HepG2 (cell line): ENCODE measurements at regions not wholly inside any gene's neighbourhood (a gene's known extent, or its start where the extent isn't known, plus 50 kb on each side); places are given as distances from the start of the nearest gene placed in this dataset.

ENCODE experiments used
- ATAC-seq: fragments of 200-7000 bp; cut with Tn5 transposase; 3 replicates; pipeline ENCODE4 v1.9.1; 2020; ENCODE audit warnings: mild to moderate bottlenecking, moderate library complexity
- BruUV-seq: library from RNA; stranded (reverse); fragments of 400-500 nt; replicated peaks from 2 replicates; lab custom pipeline; 2021; lab: Mats Ljungman, UMichigan
- CTCF ChIA-PET: fragments of 300-600 bp; formaldehyde crosslinking; extraction: SDS; loops from one replicate; lab custom pipeline; 2021; ENCODE audit warnings: low total read pairs, inconsistent platforms, low intra/inter-chr PET ratio; lab: Yijun Ruan, JAX
- POLR2A ChIA-PET: fragments of 350-600 bp; sonication (Branson Sonifier 250); formaldehyde crosslinking; loops from one replicate; lab custom pipeline; 2020; ENCODE audit warnings: antibody characterized with exemption, inconsistent platforms; lab: Yijun Ruan, JAX
- DNase-seq: peaks from one replicate; pipeline ENCODE4 v3.0.0-alpha.2; 2015; ENCODE audit warnings: low spot score
- FAIRE-seq: peaks from 3 replicates; lab custom pipeline; 2011; peaks lifted over from hg19 to GRCh38; lab: Jason Lieb, UNC
- H2AFZ ChIP-seq: one replicate; pipeline ENCODE4 v1.6.1; 2011; ENCODE audit warnings: low read length, inconsistent platforms
- H3K27ac ChIP-seq: fragments of 300-600 bp; 3 replicates; pipeline ENCODE4 v1.8.0; 2011; ENCODE audit warnings: mixed run types, mild to moderate bottlenecking, mixed read lengths, low read length, inconsistent platforms; ENCODE audit not compliant: insufficient read depth; ENCODE audit errors: extremely low read length
- H3K27me3 ChIP-seq, 2 experiments: fragments of 200-600 bp in 1 of 2; 2 replicates in 1 of 2; 3 replicates in 1 of 2; pipeline versions ENCODE4 v1.6.0 to v1.8.0; 2011; ENCODE audit warnings: low read length in 2 of 2, mild to moderate bottlenecking in 2 of 2, moderate library complexity in 2 of 2, inconsistent platforms in 1 of 2; ENCODE audit not compliant: insufficient read depth in 2 of 2, control insufficient read depth in 1 of 2
- H3K36me3 ChIP-seq, 2 experiments: fragments of 200-600 bp in 1 of 2; replicated peaks in 1 of 2; 2 replicates in 1 of 2; 3 replicates in 1 of 2; pipeline versions ENCODE4 v1.5.1 to v1.8.0; 2011; ENCODE audit warnings: low read length in 2 of 2, inconsistent platforms in 1 of 2; ENCODE audit not compliant: insufficient read depth in 2 of 2, control insufficient read depth in 1 of 2
- H3K4me1 ChIP-seq: 2 replicates; pipeline ENCODE4 v1.5.1; 2012; ENCODE audit warnings: low read length, inconsistent platforms; ENCODE audit not compliant: insufficient read depth
- H3K4me2 ChIP-seq: 2 replicates; pipeline ENCODE4 v1.6.0; 2011; ENCODE audit warnings: low read depth, low read length, inconsistent platforms
- H3K4me3 ChIP-seq, 3 experiments: fragments of 200-600 bp in 1 of 3; sonication (generic), shearing (Covaris generic) in 1 of 3; replicated peaks in 1 of 3; 2 replicates each; pipeline ENCODE4 v1.5.1; 2011 to 2016; ENCODE audit warnings: low read length in 3 of 3, inconsistent platforms in 2 of 3, low read depth in 2 of 3, mild to moderate bottlenecking in 2 of 3, control low read depth in 1 of 3, mixed read lengths in 1 of 3; ENCODE audit not compliant: insufficient read depth in 1 of 3
- H3K79me2 ChIP-seq: one replicate; pipeline ENCODE4 v1.6.1; 2011; ENCODE audit warnings: low read length, inconsistent platforms; ENCODE audit not compliant: insufficient read depth
- H3K9ac ChIP-seq: 2 replicates; pipeline ENCODE4 v1.6.0; 2011; ENCODE audit warnings: mild to moderate bottlenecking, low read depth, low read length, inconsistent platforms; ENCODE audit not compliant: insufficient read depth
- H3K9me3 ChIP-seq: 2 replicates; pipeline ENCODE4 v1.5.1; 2012; ENCODE audit warnings: mild to moderate bottlenecking, low read length
- H4K20me1 ChIP-seq: 2 replicates; pipeline ENCODE4 v1.6.0; 2011; ENCODE audit warnings: inconsistent platforms, mild to moderate bottlenecking, low read length, moderate library complexity; ENCODE audit not compliant: insufficient read depth
- CBFB ChIP-seq: sonication (generic); formaldehyde crosslinking; IDR thresholded peaks from 2 replicates; pipeline ENCODE4 v1.4.0; 2020; ENCODE audit warnings: missing genetic modification reagents
- GATAD2A ChIP-seq: IDR thresholded peaks from 2 replicates; pipeline ENCODE4 v1.6.1; 2016
- GPBP1L1 ChIP-seq: sonication (generic); formaldehyde crosslinking; IDR thresholded peaks from 2 replicates; pipeline ENCODE4 v1.5.0; 2020; ENCODE audit warnings: mild to moderate bottlenecking, missing genetic modification reagents
- HINFP ChIP-seq: sonication (generic); formaldehyde crosslinking; IDR thresholded peaks from 2 replicates; pipeline ENCODE4 v1.4.0; 2020; ENCODE audit warnings: low read depth, mild to moderate bottlenecking, missing genetic modification reagents
- PRPF4 ChIP-seq: fragments of 200-400 bp; formaldehyde crosslinking; IDR thresholded peaks from 2 replicates; pipeline ENCODE4 v1.6.1; 2016; ENCODE audit warnings: low read length, low read depth; ENCODE audit not compliant: poor library complexity, severe bottlenecking
- SMAD1 ChIP-seq: sonication (generic); formaldehyde crosslinking; IDR thresholded peaks from 2 replicates; pipeline ENCODE4 v1.4.0; 2020; ENCODE audit warnings: missing genetic modification reagents, low read depth, mild to moderate bottlenecking, borderline replicate concordance
- SP2 ChIP-seq: sonication (generic); formaldehyde crosslinking; IDR thresholded peaks from 2 replicates; pipeline ENCODE4 v1.5.1; 2020; ENCODE audit warnings: mild to moderate bottlenecking, missing genetic modification reagents
- ZBTB37 ChIP-seq: sonication (generic); formaldehyde crosslinking; IDR thresholded peaks from 2 replicates; pipeline ENCODE4 v1.4.0; 2020; ENCODE audit warnings: mild to moderate bottlenecking, missing genetic modification reagents
- ZBTB38 ChIP-seq: sonication (generic); formaldehyde crosslinking; IDR thresholded peaks from 2 replicates; pipeline ENCODE4 v1.5.1; 2020; ENCODE audit warnings: mild to moderate bottlenecking, missing genetic modification reagents
- ZNF124 ChIP-seq: sonication (generic); formaldehyde crosslinking; IDR thresholded peaks from 2 replicates; pipeline ENCODE4 v1.4.0; 2020; ENCODE audit warnings: missing genetic modification reagents
- ZNF20 ChIP-seq: sonication (generic); formaldehyde crosslinking; IDR thresholded peaks from 2 replicates; pipeline ENCODE4 v1.4.0; 2020; ENCODE audit warnings: mild to moderate bottlenecking, moderate library complexity, missing genetic modification reagents
- ZNF251 ChIP-seq: sonication (generic); formaldehyde crosslinking; IDR thresholded peaks from 2 replicates; pipeline ENCODE4 v1.9.0; 2021; ENCODE audit warnings: mild to moderate bottlenecking, missing genetic modification reagents
- ZNF607 ChIP-seq: sonication (generic); formaldehyde crosslinking; IDR thresholded peaks from 2 replicates; pipeline ENCODE4 v1.5.1; 2020; ENCODE audit warnings: missing genetic modification reagents, mild to moderate bottlenecking, borderline replicate concordance
- ZNF766 ChIP-seq: sonication (generic); formaldehyde crosslinking; IDR thresholded peaks from 2 replicates; pipeline ENCODE4 v1.5.0; 2020; ENCODE audit warnings: missing genetic modification reagents, borderline replicate concordance
- WGBS: methylation state at CpG from one replicate; pipeline ENCODE4 v1.1.6; 2017; ENCODE audit warnings: low lambda C conversion rate; 5-methylcytosine and 5-hydroxymethylcytosine counted together
- in situ Hi-C: cut with HindIII; loops from 2 replicates; pipeline ENCODE4 v1.10.0; 2017; ENCODE audit warnings: low pct_unique_long_range_greater_than_20kb; ENCODE audit not compliant: extremely low pct_ligation_motif_present
- intact Hi-C: fragments of 100-400 bp; cut with micrococcal nuclease; formaldehyde crosslinking; loops from one replicate; pipeline ENCODE4 v1.10.0; 2022; ENCODE audit not compliant: unreplicated experiment

- Histone ChIP-seq H3K36me3 (no peaks in the 10 kb centered on the region), H3K9ac (no peak overlapping the region), H3K27ac (no peak overlapping the region), H4K20me1 (no peaks in the 10 kb centered on the region), H3K27me3 (peaks cover 10 to 30% of the 10 kb centered on the region in 2 experiments), H3K79me2 (no peaks in the 10 kb centered on the region), H3K9me3 (peaks cover 6% of the 10 kb centered on the region; the same call in 1 of the 2 replicates), H3K4me3 (no peak overlapping the region), H2AFZ (no peak overlapping the region), H3K4me1 (no peaks in the 10 kb centered on the region), H3K4me2 (no peak overlapping the region)
- no peak for FAIRE-seq
- no peak for TF ChIP-seq SMAD1 (CRISPR knock-in tag)
- TF ChIP-seq HINFP (CRISPR knock-in tag): no peak
- no peak for TF ChIP-seq ZNF251
- no peak for TF ChIP-seq ZNF124 (CRISPR knock-in tag)
- TF ChIP-seq SP2 (CRISPR knock-in tag): no peak
- BruUV-seq: no TSS peak
- DNase-seq: no peak
- ChIA-PET POLR2A (no interaction called here), CTCF (no interaction called here)
- in situ Hi-C loops: no loop called here
- intact Hi-C loops: no loop called here
- ATAC-seq: peak; percentile 75
- WGBS: 26% methylated on average over 17 of the region's 18 CpGs
These were observed 223.7 kb downstream of the DLL1 start for GRCh38 chr6:170067181-170067641.

- H3K9ac ChIP-seq: no peak overlapping the region
- TF ChIP-seq PRPF4 (no peak), ZBTB38 (CRISPR knock-in tag) (no peak), CBFB (CRISPR knock-in tag) (no peak), GPBP1L1 (CRISPR knock-in tag) (no peak), GATAD2A (no peak), ZBTB37 (no peak), ZNF607 (CRISPR knock-in tag) (no peak), ZNF20 (no peak), ZNF766 (CRISPR knock-in tag) (no peak)
- no peaks in the 10 kb centered on the region for H3K4me1 ChIP-seq
- ChIA-PET CTCF (no interaction called here), POLR2A (no interaction called here)
- in situ Hi-C loops: no loop called here
- no peak overlapping the region for H2AFZ ChIP-seq
- ATAC-seq (no peak), DNase-seq (no peak), FAIRE-seq (no peak)
- no peaks in the 10 kb centered on the region for H3K79me2 ChIP-seq
- WGBS: 16% methylated on average over 8 of the region's 8 CpGs
- no peaks in the 10 kb centered on the region for H3K36me3 ChIP-seq
- H3K27ac ChIP-seq: no peak overlapping the region
- peaks cover 13 to 34% of the 10 kb centered on the region in 2 experiments for H3K27me3 ChIP-seq
- no TSS peak for BruUV-seq
- intact Hi-C loops: no loop called here
- no peak overlapping the region for H3K4me2 ChIP-seq
- no peaks in the 10 kb centered on the region for H4K20me1 ChIP-seq
- H3K4me3 ChIP-seq: no peak overlapping the region
- H3K9me3 ChIP-seq: peaks cover 6% of the 10 kb centered on the region; the same call in 1 of the 2 replicates
These were observed 224.2 kb downstream of the DLL1 start for GRCh38 chr6:170066679-170067078.
